GM12875 (cell line): ENCODE measurements at regions not wholly inside any gene's neighbourhood (a gene's known extent, or its start where the extent isn't known, plus 50 kb on each side); places are given as distances from the start of the nearest gene placed in this dataset.

ENCODE experiments used
- H3K4me3 ChIP-seq: one replicate; pipeline ENCODE4 v1.5.1; 2011; ENCODE audit warnings: low read depth, low read length, control low read depth
- CTCF ChIP-seq: IDR thresholded peaks from 2 replicates; pipeline ENCODE4 v1.5.1; 2011; ENCODE audit warnings: low read depth, mild to moderate bottlenecking, control low read depth, inconsistent platforms, low read length, moderate library complexity, borderline replicate concordance; ENCODE audit not compliant: insufficient read depth

- TF ChIP-seq CTCF, result no peak
- no peak overlapping the region for H3K4me3 ChIP-seq
These were observed 179.8 kb downstream of the BAMBI start for GRCh38 chr10:28857164-28857563.

GRCh38 chr10:28858646-28859045 lies 181.3 kb downstream of the BAMBI start:
- no peak overlapping the region for H3K4me3 ChIP-seq
- no peak for TF ChIP-seq CTCF

- H3K4me3 ChIP-seq, result no peak overlapping the region
- TF ChIP-seq CTCF, result no peak
These were observed 182.5 kb downstream of the BAMBI start for GRCh38 chr10:28859791-28860190.

GRCh38 chr10:28862219-28862618 lies 184.9 kb downstream of the BAMBI start:
- no peak for TF ChIP-seq CTCF
- no peak overlapping the region for H3K4me3 ChIP-seq

- no peak for TF ChIP-seq CTCF
- no peak overlapping the region for H3K4me3 ChIP-seq
These were observed 192.4 kb downstream of the BAMBI start for GRCh38 chr10:28869606-28870201.

GRCh38 chr10:28871665-28872064 lies 194.3 kb downstream of the BAMBI start:
- no peak for TF ChIP-seq CTCF
- H3K4me3 ChIP-seq, result no peak overlapping the region

- no peak for TF ChIP-seq CTCF
- no peak overlapping the region for H3K4me3 ChIP-seq
These were observed 195.4 kb downstream of the BAMBI start for GRCh38 chr10:28872587-28873165.
